GM18870 (cell line): ENCODE measurements at regions not wholly inside any gene's neighbourhood (a gene's known extent, or its start where the extent isn't known, plus 50 kb on each side); places are given as distances from the start of the nearest gene placed in this dataset.
A peak's percentile ranks its signal among the peaks of the same experiment; 100 is the strongest.
"Not testable (repeated sequence)": the region's sequence is repeated elsewhere in the genome, so short reads cannot be mapped to it uniquely, and the experiment has no call there.

ENCODE experiments used
- ATAC-seq: cut with Tn5 transposase; IDR thresholded peaks from one replicate; pipeline ENCODE4 v1.9.1; 2021; ENCODE audit warnings: moderate library complexity; ENCODE audit not compliant: unreplicated experiment

DNA sequence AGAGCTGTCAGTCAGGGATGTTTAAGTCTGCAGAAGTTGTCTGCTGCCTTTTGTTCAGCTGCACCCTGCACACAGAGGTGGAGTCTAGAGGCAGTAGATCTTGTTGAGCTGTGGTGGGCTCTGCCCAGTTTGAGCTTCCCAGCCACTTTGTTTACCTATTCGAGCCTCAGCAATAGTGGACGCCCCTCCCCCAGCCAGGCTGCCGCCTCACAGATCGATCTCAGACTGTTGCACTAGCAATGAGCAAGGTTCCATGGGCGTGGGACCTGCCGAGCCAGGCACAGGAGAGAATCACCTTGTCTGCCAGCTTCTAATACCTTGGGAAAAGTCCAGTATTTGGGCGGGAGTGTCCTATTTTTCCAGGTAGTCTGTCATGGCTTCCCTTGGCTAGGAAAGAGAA lies 225.1 kb upstream of the RASA1 start:
- ATAC-seq: no peak

DNA sequence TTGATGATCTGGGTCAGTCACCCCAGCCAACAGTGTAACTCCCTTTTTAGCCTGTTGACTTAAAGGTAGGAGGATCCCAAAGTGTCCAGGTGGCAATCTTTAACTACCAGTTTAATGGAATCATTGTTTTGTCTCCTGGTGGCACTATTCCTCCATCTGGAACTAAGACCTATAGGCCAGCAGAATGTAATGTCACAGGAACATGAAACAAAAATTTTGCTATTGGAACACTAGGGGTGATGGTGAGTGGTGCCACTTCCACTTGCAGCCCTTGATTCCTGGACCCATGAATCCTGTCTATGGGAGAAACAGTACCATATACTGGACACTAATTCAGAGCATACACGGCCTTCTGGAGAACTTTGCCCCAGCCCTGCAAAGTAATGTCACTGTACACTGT lies 219.5 kb upstream of the RASA1 start:
- ATAC-seq: no peak

DNA sequence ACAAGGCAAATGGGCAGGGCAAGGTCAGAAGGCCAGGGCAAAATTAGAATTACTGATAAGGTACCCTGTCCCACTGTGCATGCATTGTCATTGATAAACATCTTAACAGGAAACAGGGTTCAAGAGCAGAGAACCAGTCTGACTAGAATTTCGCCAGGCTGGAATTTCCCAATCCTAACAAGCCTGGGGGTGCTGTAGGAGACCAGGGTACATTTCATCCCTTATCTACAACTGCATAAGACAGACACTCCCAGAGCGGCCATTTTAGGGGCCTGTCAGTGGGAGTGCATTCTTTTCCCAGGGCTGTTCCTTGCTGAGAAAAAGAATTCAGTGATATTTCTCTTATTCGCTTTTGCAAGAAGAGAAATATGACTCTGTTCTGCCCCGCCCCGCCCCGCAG lies 218.7 kb upstream of the RASA1 start:
- not testable (repeated sequence) for ATAC-seq

DNA sequence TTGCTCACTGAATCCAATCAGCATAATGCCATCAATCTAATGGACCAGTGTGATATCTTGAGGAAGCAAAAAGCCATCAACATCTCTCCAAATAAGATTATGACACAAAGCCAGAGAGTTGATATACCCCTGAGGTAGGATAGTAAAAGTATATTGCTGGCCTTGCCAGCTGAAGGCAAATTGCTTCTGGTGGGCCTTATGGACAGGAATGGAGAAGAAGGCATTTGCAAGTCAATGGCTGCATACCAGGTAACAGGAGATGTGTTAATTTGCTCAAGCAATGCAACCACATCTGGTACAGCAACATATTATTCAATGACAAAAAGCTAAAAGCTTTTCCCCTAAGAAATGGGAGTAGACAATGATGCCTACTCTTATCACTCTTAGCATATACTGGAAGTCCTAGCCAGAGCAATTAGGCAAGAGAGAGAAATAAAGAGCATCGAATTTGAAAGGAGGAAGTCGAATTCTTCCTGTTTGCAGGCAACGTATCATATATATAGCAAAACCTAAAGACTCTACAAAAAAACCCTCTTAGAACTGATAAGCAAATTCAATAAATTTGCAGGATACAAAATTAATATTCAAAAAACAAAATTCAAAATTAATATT lies 216.1 kb upstream of the RASA1 start:
- no peak for ATAC-seq

DNA sequence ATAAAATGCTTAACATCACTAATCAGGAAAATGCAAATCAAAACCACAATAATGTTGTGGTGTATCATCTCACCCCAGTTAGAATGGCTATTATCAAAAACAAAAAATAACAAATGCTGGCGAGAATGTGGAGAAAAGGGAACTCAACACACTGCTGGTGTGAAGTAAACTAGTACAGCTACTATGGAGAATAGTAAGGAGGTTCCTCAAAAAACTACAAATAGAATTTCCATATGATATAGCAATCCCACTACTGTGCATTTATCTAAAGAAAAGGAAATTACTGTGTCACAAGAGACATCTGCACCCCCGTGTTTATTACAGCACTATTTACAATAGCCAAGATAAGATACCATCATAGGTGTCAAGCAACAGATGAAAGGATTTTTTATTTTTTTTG lies 214.5 kb upstream of the RASA1 start:
- no peak for ATAC-seq

DNA sequence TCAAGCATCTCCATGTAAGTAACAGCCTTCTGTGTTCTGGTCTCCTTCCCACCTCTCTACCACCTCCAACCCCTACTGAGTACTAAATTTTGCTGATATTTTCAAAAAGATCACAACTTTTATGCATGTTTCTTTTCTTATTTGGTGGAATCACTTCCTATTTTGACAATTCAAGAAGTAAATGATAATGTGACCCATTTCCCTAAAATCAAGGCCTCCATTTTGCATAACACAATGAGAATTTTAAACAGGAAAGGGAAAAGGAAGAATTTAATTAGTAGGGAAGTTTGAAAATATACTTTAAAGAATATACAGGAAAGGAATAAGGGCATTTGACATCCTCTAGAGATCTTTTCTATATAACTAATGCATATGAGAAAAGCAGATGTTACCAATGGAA lies 212.9 kb upstream of the RASA1 start:
- no peak for ATAC-seq

DNA sequence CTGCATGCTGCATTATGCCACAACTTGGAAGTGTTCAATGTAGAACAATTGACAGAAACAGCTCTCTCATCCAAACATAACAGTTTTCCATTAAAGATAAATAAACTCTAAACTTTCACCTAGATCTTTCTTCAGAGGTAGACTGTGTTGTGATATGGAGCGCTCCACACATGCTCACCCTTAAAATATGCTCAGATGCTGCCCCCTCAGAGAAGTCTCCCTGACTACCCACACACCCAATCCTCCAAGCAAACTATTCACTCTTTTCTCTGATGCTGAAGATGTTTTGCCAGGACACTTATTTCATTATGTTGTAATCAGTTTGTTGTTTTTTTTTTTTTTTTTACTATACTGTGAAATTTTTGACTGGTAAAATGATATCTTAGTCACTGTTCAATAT lies 206.6 kb upstream of the RASA1 start:
- no peak for ATAC-seq

DNA sequence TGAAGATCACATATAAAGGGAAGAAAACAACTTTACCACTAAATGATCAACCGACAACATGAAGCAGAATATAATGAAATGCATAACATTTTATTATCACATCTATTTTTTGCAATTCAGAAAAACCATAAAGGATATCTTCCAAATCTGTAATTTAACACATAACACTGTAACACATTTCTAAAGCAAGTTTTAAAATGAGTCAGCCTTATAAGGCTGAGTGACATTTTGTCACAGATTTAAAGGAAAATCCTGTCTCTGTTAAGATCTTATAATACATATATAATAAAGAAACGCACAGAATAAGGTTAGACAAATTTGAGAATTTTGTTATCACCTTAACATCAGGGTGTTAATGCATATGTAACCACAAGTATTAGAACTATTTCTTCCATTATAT lies 198.4 kb upstream of the RASA1 start:
- no peak for ATAC-seq

DNA sequence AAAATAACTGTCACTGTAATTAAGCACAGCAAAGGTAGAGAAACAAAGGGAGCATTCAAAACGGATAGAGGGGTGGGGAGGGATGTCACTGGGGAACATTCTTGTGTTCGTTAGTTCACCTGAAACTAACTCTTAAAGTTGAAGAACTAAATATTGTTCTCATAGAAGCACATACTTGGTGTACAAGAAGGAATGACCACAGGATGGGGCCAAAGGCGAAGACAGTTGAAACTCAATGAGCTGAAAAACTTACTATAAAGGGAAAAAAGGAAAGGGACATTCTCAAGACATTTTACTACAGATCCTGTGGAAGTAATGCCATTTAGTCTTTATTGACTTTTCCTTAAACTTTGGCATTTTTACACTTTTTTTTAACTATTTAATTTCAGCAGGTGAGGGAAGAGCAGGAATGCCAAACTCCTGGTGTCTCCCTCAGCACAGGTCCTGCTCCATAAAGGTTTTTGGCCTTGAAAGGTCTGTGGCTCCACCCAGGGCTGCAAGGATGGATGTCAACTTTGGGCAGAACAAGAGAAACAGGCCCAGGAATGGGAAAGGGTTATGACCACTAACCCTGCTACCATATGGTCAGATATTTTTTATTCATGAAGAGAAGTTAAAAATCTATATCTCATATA lies 197.6 kb upstream of the RASA1 start:
- peak; percentile 68 for ATAC-seq

DNA sequence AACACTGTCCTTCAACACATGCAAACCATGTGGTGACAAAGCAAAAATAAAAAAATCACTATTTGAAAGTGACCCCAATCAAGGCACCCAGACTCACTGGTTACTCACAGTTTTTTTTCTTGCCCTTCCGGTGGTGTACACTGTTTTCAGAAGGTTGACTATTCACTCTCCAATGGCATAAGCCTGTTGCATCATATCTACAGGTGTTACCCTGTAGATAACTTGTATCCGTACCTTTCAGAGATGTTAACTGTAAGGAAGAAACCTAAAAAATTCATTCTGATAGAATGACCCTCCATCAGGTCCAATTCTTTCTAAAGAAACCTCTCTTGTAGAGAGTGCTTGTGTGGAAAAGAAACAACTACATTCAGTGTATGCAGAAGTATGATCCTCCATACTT lies 193.6 kb upstream of the RASA1 start:
- no peak for ATAC-seq

DNA sequence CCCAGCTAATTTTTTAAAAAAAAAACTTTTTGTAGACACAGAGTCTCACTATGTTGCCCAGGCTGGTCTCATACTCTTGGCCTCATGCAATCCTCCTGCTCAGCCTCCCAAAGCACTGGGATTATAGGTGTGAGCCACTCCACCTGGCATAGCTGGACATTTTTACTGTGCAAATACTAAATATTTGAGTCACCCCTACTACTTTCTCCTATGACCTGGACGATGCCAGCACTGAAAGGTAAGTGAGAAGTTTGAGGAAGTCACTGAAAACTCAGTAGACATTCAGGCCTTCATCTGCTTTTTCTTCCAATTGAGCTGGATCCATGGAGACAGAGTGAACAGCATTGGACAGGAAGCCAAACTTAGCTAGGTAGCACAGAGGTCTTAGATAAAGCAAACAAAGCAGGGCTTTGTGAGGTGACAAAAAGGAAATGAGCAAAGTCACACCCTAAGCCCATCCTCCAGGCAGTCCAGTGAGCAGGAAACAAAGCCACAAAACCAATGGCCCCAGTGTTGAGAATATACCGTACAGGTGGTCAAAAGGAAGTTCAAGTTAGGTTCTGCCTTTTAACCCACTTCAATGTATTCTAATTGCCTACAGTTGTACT lies 192.6 kb upstream of the RASA1 start:
- ATAC-seq: peak; percentile 95

DNA sequence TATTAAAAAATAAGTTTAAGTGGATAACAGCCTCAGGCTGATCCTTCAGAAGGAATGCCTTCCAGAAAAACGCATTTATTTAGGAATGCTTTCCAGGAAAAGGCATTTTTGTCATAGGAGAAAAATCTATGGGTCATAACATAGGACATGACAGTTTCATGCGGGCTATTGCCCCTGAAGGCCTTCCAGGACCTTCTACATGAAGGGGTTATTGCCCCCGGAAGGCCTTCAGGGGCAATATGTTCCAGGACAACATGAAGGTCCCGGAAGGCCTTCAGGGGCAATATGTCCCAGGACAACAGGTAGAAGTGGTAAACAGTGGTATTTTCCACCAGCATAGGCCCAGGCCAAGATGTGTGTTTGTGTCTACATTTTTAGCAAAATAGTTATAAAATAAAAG lies 191.3 kb upstream of the RASA1 start:
- ATAC-seq: no peak

DNA sequence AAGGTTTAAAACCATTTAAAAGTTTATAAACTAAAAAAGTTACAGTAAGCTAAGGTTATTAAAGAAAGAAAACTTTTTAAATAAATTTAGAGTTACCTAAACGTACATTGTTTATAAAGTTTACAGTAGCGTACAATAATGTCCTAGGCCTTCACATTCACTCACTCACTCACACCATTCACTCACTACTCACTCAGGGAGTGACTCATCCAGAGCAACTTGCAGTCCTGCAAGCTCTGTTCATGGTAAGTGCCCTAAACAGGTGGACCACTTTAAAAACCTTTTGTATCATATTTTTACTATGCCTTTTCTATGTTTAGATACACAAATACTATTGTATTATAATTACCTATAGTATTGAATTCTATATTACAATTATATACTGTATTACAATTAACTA lies 190.8 kb upstream of the RASA1 start:
- no peak for ATAC-seq

DNA sequence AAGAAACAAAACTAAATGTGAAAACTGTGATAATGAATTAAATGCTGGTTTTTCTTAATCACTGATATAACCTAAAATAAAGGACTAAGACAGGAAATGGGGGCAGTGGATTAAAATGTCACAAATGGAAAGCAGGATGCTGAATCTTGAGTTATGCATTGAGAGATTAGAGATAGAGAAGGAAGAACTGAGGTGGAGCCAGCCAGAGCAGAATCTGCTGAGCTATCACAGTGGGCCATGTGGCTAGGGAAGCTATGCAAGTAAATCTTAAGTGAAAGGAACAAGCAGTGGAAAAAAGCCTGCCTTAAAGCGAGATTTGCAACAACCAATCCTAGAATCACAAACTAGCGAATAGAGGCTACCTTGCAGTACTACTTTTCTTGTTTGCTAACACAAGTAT lies 188.5 kb upstream of the RASA1 start:
- no peak for ATAC-seq

DNA sequence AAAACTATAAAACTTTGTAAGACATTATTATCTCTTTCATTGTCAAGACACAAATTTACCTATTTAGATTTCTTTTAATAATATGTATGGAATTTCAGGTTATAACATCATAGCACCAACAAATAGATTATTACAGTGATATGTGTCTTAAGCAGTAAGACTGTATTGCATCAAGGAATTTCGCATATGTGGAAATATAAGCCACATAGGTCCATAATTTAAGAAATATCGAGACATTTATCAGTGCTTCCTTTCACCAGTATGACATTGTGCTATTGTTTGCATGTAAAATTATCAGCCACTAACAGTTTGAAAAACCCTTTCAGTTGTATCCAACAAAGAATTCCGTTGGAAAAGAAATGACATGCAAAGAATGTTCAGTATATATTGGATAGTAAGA lies 186.7 kb upstream of the RASA1 start:
- ATAC-seq: peak; percentile 5

DNA sequence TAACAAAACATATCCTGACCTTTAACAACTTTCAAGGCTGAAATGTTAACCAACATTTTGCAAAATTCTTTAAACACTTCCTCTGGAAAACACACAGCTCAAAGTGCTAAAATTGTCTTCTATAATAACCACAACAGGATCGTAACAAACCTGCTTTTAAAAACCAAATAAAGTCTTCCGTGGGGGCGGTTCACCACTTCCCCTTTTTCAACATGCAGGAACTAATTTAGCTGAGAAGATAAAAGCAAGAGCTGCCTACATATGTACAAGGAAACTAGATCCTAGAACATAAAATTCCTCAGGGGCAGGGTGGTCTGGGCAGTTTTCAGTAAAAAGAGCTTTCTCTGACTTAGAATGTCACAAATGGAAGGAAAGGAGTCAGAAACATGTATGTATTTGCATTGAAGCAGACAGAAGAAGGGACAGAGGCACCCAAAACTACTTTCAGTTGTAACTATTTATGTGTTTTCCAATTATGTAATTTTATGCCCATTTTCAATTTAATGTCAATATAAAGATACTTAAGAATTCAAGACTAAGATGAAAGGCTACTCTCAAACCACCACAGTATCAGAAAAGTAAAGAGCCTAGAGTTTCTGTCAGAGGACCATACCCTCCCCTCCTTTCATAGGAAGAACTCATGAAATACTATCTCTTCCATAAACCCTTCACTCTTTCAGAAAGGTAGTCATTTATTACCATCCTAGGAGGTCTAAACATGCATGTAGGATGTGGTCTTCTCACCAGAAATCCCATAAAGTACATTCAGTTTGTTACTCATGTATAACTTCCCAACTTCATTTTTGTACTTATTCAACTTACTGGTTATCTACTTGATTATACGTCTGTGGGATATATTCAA lies 185.9 kb upstream of the RASA1 start:
- ATAC-seq: peak; percentile 78

DNA sequence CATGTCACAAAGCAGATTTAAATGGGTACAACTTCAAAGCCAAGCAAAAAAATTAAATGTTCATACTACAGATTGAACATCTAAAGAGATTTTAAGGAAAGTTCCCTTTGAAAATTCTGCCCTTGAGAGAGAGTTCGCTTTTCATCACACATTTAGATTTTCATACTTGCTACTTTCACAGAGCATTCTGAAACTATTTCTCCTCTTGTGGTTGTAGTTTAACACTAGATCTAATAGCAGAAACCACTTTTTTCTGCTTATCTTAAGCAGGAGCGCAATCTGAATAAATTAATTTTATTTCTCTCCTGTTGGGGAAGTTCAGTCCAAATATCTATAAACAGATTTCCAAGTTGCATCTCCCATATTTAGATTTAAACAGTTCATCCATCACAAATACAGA lies 173.3 kb upstream of the RASA1 start:
- no peak for ATAC-seq

DNA sequence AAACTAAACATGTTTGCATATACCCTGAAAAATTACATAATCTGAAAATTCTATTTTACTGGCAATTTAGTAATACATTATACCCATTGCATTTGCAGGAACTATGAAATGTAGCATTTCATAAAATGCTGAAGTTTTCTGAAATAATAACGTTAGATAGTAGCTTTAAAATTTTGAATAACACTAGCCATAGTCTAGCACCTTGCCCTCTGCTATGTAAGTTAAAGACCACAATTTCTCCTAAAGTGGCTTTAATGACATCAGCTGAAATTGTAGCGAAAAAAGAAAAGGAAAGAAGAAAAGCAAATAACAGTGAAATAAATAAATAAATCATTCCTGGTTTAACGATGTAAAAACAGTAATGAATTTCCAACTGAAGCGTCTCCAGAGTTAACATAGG lies 172.8 kb upstream of the RASA1 start:
- ATAC-seq: no peak

DNA sequence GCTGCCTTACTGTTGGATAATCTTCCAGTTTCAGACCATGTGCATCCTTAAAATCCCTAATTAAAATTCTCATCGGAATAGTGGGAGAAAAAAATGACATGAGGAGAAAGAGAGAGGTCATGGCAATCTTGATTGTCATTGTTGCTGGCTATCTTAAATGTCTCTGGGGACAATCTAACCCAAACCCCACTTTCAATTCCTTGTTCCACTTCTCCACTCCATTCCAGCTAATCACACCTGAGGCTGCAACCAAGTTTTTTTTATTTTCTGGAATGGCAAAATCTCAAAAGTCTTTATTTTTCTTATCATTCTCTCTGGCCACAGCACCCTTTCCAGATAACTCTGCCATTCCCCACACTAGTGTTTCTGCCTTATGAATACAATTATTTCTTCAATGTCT lies 171.9 kb upstream of the RASA1 start:
- no peak for ATAC-seq

DNA sequence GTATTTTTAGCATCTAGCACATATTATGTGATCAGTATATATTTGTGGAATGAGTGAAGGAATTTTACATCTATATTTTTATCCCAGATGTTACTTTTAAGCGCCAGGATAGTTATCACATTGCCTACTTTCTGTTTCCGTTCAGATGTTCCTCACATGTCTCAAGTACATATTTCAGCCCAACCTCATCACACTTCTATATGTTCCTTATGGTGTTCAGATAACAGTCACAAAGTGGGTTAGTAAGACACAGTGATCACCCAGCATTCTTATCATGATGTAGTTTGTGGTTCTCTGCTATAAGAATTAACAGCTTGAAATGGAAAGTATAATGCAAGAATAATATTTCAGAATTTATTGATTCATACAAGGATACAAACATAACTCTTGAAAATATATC lies 170.0 kb upstream of the RASA1 start:
- ATAC-seq: no peak

DNA sequence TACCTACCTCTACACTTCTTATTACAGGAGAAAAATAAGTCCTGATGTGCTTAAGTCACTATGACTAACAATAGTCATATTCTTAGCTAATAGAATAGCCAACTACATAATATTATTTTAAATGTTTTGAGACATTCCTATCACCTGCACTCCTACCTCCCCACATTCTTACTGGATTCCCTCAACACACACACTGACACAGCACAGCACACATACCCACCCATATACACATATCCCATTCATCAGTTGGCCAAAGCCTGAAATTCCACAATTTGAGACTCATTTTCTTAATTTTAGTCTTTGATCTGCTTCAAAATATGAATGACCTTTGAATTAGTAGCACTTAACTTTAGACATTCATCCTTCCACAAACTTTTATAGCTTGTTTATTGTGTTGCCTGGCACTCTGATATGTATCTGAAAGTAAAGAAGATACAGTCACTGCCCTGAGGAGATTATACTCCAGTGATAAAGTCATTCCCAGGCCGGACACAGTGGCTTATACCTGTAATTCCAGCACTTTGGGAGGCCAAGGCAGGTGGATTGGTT lies 168.3 kb upstream of the RASA1 start:
- no peak for ATAC-seq

DNA sequence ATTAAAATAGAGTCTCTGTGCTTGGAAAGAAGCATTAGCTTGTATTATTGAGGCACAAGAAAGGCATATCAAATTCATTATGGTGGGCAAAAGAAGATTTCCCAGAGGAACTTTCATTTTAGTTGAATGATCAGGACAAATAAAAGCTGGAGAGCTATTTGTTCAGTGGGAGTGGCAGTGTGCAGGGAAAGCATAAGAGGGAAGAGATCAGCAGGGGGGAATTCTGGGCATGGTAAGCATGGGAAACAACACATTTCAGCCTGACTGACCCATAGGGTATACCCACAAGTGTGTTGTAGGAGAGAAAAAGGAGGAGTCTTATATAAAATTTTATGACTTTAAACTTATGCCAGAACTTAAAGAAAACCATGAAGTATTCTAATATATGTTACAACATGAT lies 167.7 kb upstream of the RASA1 start:
- no peak for ATAC-seq
